ENCODE measurements at regions not wholly inside any gene's neighbourhood (a gene's known extent, or its start where the extent isn't known, plus 50 kb on each side); places are given as distances from the start of the nearest gene placed in this dataset.

GRCh38 chr17:71501711-71502110, 619.1 kb upstream of the SOX9 start:
- TF ChIP-seq CTCF (IDR thresholded peaks at IDR 0.05; ENCODE audit: low read depth, low read length, missing input control): no peak
- TF ChIP-seq GABPA (IDR thresholded peaks at IDR 0.05 in 1 of 2, conservative IDR thresholded peaks at IDR 0.05 in 1 of 2): no peak
- no peak for TF ChIP-seq ZBTB33 (IDR thresholded peaks at IDR 0.05)
- TF ChIP-seq REST (IDR thresholded peaks at IDR 0.05): no peak

Measured in liver (tissue), 3 donors.